ENCODE measurements at regions not wholly inside any gene's neighbourhood (a gene's known extent, or its start where the extent isn't known, plus 50 kb on each side); places are given as distances from the start of the nearest gene placed in this dataset.

- DNase-seq (ENCODE audit: low read depth), result no peak
Observed at GRCh38 chr4:23667659-23668058, 222.2 kb downstream of the PPARGC1A start.

DNA sequence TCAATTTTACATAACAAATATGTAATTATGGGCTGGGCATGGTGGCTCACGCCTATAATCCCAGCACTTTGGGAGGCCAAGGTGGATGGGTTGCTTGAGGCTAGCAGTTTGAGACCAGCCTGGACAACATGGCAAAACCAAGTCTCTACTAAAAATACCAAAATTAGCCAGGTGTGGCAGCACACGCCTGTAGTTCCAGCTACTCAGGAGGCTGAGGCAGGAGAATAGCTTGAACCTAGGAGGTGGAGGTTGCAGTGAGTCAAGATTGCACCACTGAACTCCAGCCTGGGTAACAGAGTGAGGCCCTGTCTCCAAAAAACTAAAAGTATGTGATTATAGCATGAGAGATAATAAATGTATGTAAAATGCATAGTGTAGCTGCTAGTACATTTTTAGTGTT is 229.0 kb downstream of the PPARGC1A start:
- DNase-seq (ENCODE audit: low read depth), result no peak

DNA sequence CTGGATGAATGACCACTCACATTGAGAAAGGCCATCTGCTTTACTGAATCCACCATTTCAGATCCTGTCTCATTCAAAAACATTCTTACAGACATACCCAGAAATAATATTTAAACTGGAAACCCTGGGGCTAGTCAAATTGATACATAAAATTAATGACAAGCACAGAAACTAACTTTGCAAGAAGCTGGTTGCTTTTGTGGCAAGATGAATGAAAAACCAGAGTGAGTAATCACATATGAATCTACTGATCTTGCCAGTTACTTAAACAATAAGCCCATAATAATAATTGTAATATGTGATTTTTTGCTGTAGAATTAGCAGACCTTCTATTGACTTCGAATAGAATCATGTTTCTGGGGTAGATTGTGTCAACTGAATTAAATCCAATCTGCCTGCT is 235.1 kb downstream of the PPARGC1A start:
- DNase-seq (ENCODE audit: low read depth), result no peak

DNA sequence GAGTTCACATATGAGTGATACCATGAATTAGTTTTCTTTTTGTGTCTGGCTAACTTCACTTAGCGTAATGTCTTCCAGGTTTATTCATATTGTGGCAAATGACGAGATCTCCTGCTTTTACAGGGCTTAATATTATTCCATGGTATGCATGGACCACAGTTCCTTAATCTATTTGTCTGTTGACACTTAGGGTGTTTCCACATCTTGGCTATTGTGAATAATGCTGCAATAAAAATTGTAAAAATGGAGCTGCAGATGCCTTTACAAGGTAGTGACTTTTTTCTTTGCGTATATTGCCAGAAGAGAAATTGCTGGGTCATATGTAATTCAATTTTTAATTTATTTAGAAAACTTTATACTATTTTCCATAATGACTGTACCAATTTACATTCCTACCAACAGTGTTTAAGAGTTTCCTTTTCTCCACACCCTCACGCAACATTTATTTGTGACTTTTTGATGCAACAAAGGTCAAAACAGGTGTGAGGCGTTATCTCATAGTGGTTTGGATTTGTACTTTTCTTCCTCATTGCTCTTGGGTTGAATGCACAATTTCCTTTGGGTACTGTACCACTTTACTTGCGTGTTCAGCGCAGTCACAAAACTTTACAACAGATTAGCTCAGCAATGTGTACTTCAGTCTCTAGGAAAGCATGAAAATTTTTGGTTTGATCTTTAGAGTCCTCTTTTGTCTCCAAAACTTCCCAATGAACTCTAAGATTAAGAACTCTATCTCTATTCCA is 240.8 kb downstream of the PPARGC1A start:
- DNase-seq (ENCODE audit: low read depth), result no peak

DNA sequence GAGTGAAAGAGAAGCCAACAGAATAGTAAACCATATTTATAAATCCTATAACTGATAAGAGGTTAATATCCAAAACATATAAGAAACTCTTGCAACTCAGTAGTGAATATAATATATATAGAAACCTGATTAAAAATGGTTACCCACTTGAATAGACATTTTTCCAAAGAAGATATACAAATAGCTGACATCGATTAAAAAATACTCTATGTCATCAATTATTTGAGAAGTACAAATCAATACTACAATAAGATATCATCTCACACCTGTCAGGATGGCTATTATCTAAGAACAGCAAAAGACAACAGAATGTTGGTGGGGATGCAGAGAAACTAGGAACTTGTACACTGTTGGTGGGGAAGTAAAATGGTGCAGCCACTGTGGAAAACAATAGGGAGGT is 254.4 kb downstream of the PPARGC1A start:
- DNase-seq (ENCODE audit: low read depth), result no peak

GRCh38 chr4:23631255-23631950 is 258.4 kb downstream of the PPARGC1A start:
- no peak for DNase-seq (ENCODE audit: low read depth)

DNA sequence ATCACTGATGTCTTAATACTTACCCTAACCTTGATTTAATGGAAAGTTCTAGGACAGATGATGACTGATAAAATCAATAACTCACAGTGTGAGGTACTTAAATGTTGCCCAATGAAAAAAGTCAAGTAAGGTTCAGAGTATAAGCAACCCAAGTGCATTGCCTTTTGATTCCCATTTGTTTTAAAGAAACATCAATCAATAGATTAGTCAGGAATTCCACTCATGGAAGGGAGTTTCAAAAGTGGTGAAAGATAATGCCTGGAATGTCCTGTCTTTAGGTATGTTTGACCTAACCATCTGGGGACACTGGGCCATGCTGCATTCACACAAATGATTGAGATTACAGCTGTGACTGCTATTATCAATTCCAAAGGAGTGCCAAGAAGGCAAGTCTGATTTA is 259.7 kb downstream of the PPARGC1A start:
- no peak for DNase-seq (ENCODE audit: low read depth)

DNA sequence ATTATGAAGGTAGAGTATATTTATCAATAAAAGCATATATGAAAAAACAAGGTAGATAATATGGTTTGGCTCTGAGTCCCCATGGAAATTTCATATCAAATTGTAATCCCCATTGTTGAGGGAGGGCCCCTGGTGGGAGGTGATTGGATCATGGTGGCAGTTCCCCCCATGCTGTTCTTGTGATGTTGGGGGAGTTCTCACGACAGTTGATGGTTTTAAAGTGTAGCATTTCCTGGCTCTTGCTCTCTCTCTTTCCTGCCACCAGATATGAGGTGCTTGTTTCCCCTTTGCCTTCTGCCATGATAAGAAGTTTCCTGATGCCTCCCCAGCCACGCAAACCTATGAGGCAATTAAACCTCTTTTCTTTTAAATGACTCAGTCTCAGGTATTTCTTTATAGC is 260.4 kb downstream of the PPARGC1A start:
- DNase-seq (ENCODE audit: low read depth), result no peak

- peak; percentile 61 for DNase-seq (ENCODE audit: low read depth)
Observed at GRCh38 chr4:23614284-23614892, 275.5 kb downstream of the PPARGC1A start.

DNA sequence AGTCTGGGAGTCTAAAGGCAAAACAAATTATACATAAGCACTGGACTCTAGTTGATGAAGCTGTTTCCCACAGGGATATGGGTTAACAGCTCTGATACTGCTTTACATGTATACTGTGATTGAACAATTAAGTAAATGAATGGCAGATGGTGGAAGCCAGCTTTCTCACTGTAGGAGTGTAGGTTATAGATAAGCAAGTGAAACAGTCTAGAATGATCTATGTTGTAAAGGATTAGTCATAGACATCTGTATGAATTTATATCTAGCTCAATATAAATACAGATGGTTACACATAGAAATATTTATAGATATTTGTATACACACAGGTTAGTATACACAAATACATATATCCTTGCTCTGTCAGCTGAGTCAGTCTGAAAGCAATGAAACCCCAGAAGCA is 276.1 kb downstream of the PPARGC1A start:
- no peak for DNase-seq (ENCODE audit: low read depth)

GRCh38 chr4:23602720-23603119 is 287.1 kb downstream of the PPARGC1A start:
- no peak for DNase-seq (ENCODE audit: low read depth)

DNA sequence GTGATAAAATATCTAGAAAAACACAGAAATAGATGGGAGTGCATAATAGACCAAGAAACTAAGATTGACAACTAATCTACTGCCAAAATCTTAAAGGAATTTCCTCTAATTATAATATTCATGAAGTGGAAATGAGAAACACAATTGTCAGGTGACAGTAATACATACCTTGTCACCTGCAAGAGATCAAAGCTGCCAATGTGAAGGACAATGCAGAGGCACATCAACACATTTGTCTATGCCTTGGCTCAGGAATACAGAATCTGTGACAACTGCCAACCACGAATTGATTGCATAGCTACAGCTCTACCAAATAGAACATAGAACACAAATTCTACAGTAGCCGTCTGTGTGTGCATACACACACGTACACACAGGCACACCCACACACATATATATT is 295.7 kb downstream of the PPARGC1A start:
- DNase-seq (ENCODE audit: low read depth), result no peak

- no peak for DNase-seq (ENCODE audit: low read depth)
Observed at GRCh38 chr4:23590431-23590830, 299.4 kb downstream of the PPARGC1A start.

GRCh38 chr4:23584024-23584423 is 305.8 kb downstream of the PPARGC1A start:
- no peak for DNase-seq (ENCODE audit: low read depth)

DNA sequence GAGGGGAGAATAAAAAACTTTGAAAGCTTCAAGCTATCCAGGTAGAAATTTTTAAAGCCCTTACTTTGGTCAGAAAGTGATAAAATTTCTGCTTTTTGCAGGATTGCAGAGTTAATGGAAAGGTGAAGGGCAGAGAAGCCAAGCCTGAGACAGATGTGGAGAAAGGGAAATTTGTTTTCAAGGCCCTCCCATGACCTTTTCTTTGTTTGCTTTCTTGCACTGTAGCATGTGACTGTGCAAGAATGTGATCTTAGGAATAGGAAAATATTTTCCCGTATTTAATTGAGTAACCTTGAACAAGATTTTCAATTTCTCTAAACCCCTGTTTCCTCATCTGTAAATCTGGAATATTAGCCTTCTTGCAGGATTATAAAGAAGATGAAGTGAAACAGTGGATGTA is 307.2 kb downstream of the PPARGC1A start:
- DNase-seq (ENCODE audit: low read depth), result no peak

DNA sequence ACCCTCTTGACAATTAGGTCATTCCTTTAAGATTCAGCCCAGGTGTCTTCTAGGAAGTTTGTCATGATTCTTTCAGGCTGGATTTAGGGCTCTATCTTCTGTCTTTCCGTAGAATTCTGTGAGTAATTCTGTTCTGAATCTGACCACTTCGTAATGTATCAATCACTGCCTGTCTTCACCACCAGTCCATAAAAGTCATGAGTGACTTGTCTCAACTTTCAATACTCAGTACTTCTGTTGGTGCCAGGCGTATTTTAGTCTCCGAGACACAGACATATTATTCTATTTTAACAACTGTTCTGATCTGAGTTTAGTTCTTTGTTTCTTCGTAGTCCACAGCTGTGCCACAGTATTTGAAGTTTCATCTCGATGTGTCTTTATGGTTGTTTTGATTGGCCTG is 310.7 kb downstream of the PPARGC1A start:
- no peak for DNase-seq (ENCODE audit: low read depth)

DNA sequence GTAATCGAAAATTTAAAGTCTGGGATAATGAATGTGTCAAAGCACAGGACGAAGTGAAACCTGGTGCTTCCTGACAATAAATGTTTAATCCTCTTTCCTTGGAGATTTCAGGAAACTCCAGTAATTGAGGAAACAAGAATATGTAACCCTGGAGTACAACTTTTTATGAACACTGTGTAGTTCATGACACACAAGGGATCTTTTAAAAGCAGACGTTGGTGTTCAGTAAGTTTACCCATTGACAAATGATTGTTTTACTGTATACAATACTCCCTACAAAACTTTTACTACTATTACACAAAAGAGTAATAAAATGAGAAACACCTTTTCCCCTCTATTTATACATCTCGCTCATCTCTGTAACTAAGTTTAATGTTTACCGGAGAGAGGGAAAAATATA is 312.4 kb downstream of the PPARGC1A start:
- DNase-seq (ENCODE audit: low read depth), result no peak

DNA sequence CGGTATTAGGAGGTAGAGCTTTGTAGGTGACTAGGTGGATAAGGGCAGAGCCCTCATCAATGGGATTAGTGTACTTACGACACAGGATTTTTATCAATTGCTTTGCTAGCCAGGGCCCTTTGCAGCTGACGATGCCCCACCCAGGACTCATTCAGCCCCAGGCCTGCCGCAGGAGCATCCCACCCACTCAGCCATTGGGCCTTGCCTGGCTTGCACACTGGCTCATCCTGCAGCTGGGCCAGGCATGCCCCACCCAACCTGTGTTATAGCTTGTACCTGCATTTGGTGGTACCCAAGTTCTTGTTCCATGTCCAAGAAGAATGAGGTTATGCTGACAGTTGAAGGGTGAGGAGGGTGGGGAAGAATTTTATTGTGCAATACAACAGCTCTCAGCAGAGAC is 317.5 kb downstream of the PPARGC1A start:
- no peak for DNase-seq (ENCODE audit: low read depth)

GRCh38 chr4:23567338-23567737 is 322.5 kb downstream of the PPARGC1A start:
- no peak for DNase-seq (ENCODE audit: low read depth)

DNA sequence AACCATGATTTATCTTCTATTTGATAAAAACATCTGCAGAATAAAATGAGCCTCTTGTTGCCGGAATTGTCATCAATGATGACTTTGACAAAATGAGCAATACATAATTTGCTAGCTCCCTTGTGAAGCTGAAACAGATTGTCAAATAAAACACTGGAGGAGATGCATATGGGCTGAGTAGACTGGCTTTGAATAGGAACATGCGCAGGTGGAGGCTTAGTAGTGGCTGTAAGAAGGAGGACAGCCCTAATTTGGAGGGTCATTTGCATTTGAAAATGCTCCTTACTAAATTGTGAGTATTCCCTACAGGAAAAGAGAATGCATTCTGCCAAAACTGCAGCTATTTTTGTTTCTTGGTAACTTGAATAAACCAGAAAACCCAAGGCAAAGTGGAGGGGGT is 329.1 kb downstream of the PPARGC1A start:
- DNase-seq (ENCODE audit: low read depth), result no peak

DNA sequence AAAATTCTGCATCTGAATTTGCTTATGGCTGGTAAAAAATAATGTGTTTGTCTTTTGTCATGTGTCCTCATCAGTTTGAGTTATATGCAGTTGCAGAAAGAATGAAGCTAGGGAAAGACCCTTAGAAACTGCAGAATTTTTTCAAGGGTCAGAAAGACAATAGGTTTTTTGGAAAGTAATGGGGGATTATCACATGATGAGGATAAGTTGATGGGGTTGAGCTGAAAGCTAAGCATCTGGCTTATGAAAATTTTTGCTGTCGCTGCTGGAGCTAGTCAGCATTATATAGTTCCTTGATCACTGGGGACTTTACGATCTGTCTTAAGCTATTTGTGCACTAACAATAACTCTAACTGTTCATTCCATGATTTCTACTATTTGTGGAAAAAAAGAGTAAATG is 331.7 kb downstream of the PPARGC1A start:
- no peak for DNase-seq (ENCODE audit: low read depth)

GRCh38 chr4:23547601-23548000 is 342.2 kb downstream of the PPARGC1A start:
- no peak for DNase-seq (ENCODE audit: low read depth)

- DNase-seq (ENCODE audit: low read depth), result no peak
Observed at GRCh38 chr4:23547096-23547495, 342.8 kb downstream of the PPARGC1A start.

Measured in Daoy (cell line).